Panc1 (cell line): ENCODE measurements at regions not wholly inside any gene's neighbourhood (a gene's known extent, or its start where the extent isn't known, plus 50 kb on each side); places are given as distances from the start of the nearest gene placed in this dataset.

ENCODE experiments used
- CTCF ChIP-seq: fragments of 450-650 bp; IDR thresholded peaks from 2 replicates; pipeline ENCODE4 v1.5.1; 2017; ENCODE audit warnings: mild to moderate bottlenecking
- POLR2AphosphoS5 ChIP-seq: IDR thresholded peaks from 2 replicates; pipeline ENCODE4 v1.6.1; 2012; ENCODE audit warnings: mild to moderate bottlenecking, low read depth, low read length, moderate library complexity
- SIN3A ChIP-seq: IDR thresholded peaks from 2 replicates; pipeline ENCODE4 v1.6.1; 2012; ENCODE audit warnings: low read depth, mild to moderate bottlenecking, low read length, moderate library complexity, borderline replicate concordance; ENCODE audit not compliant: insufficient read depth
- TCF7L2 ChIP-seq: IDR thresholded peaks from 2 replicates; pipeline ENCODE4 v1.6.1; 2011; ENCODE audit warnings: mild to moderate bottlenecking, low read depth, low read length, inconsistent platforms

- TF ChIP-seq TCF7L2 (no peak), CTCF (no peak), POLR2AphosphoS5 (no peak), SIN3A (no peak)
These were observed 76.7 kb downstream of the C18orf54 start for GRCh38 chr18:54434453-54434852.
